GM23248 (cell line): ENCODE measurements at regions not wholly inside any gene's neighbourhood (a gene's known extent, or its start where the extent isn't known, plus 50 kb on each side); places are given as distances from the start of the nearest gene placed in this dataset.

Experiments used
- EZH2 ChIP-seq: fragments of 200-600 bp; sonication (generic); IDR thresholded peaks from 2 replicates; pipeline ENCODE4 v1.6.1; 2018; ENCODE audit warnings: antibody characterized with exemption, mild to moderate bottlenecking; ENCODE audit not compliant: insufficient read depth, poor library complexity, severe bottlenecking
- EZH2phosphoT487 ChIP-seq: fragments of 200-600 bp; sonication (generic); IDR thresholded peaks from 2 replicates; pipeline ENCODE4 v1.6.1; 2018; ENCODE audit warnings: antibody characterized with exemption, moderate library complexity, mild to moderate bottlenecking, low read depth; ENCODE audit not compliant: insufficient read depth

DNA sequence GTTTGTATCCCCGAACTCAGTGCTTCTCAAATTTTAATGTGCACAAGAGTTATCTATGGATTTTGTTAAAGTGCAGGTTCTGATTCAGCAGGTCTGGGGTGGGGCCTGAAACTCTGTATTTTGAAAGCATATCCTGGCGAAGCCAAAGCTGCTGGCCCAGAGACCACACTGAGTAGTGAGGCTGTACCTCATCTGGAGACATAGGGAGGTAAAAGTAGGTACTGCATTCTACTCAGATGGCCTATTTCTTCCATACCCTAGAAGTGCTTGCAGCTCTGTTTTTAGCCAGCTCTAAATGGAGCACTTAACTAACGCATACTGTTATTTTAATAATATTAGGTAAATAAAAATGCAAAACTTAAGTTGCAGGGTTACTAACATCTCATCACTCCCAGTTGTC, 206.2 kb upstream of the PRNP start:
- no peak for TF ChIP-seq EZH2
- no peak for TF ChIP-seq EZH2phosphoT487
